ENCODE measurements at regions not wholly inside any gene's neighbourhood (a gene's known extent, or its start where the extent isn't known, plus 50 kb on each side); places are given as distances from the start of the nearest gene placed in this dataset.

DNA sequence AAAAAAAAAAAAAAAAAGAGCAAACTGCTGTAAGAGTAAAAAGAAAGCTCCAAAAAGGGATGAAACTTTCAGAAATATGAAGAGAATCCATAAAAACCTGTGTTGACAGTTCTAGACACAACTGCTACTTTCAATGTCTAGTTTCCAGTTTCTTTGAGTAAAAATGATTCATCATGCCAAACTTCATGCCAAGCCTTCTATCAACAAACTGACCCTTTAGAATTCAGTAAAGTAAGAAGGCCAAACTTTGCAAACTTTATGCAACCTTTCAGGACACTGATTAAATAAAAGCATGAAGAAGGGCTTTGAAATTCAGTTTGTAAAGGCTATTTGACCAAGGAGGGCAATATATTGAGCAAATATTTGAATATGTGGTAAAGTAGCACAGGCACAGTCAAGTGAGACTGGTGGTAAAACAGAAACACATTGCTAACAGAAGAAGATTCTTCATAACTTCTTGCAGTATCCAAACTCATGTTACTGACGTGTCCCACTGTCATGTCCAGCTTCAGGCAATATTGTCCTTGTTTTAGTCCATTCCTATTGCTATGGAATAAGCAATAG, 56.3 kb upstream of the CFAP20DC start:
- DNase-seq (ENCODE audit: insufficient read length, low spot score), result no peak
- no peak for FAIRE-seq
- TF ChIP-seq POLR2AphosphoS5 (IDR thresholded peaks at IDR 0.05; ENCODE audit: low read depth, low read length) (no peak), PAX5 (IDR thresholded peaks at IDR 0.05; ENCODE audit: insufficient read depth, low read length, severe bottlenecking) (no peak), POLR2A (IDR thresholded peaks at IDR 0.05; ENCODE audit: low read depth, low read length) (no peak), POU2F2 (IDR thresholded peaks at IDR 0.05; ENCODE audit: low read depth, low read length) (no peak)

GRCh38 chr3:59103552-59103951, 53.7 kb upstream of the CFAP20DC start:
- TF ChIP-seq SPI1 (IDR thresholded peaks at IDR 0.05; ENCODE audit: low read depth, low read length) (no peak), POLR2AphosphoS5 (IDR thresholded peaks at IDR 0.05; ENCODE audit: low read depth, low read length) (no peak), POLR2A (IDR thresholded peaks at IDR 0.05; ENCODE audit: low read depth, low read length) (no peak), POU2F2 (IDR thresholded peaks at IDR 0.05; ENCODE audit: low read depth, low read length) (no peak), PAX5 (IDR thresholded peaks at IDR 0.05; ENCODE audit: insufficient read depth, low read length, severe bottlenecking) (no peak), TAF1 (IDR thresholded peaks at IDR 0.05; ENCODE audit: low read depth, low read length) (no peak)
- no peak for DNase-seq (ENCODE audit: insufficient read length, low spot score)
- FAIRE-seq, result no peak

DNA sequence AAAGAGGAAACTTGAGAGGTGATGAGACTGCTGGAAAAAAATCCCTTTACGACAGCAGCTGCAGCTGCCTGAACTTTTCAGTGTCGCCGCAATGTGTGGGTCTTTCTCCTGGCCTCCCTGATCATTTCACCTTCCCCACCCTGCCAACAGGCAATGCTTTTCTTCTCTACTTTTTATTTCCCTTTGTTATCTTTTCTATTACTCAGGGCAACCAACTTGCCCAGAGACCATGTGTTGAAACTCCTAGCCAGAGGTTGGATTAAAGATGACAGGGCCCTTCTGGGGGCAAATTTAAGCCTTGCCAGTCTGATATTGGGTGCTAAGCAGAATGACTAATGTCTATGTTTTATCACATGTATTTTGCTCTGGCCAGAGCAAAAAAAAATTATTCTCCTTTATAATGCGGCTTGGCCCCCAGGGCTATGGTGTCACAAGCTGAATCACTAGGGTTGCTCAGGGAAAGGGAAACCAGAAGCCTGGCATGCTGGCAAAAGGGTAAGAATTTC, 51.5 kb upstream of the CFAP20DC start:
- no peak for TF ChIP-seq TAF1 (IDR thresholded peaks at IDR 0.05; ENCODE audit: low read depth, low read length)
- no peak for TF ChIP-seq PAX5 (IDR thresholded peaks at IDR 0.05; ENCODE audit: insufficient read depth, low read length, severe bottlenecking)
- TF ChIP-seq POLR2A (IDR thresholded peaks at IDR 0.05; ENCODE audit: low read depth, low read length), result no peak
- no peak for TF ChIP-seq POLR2AphosphoS5 (IDR thresholded peaks at IDR 0.05; ENCODE audit: low read depth, low read length)
- TF ChIP-seq POU2F2 (IDR thresholded peaks at IDR 0.05; ENCODE audit: low read depth, low read length), result no peak
- no peak for TF ChIP-seq SPI1 (IDR thresholded peaks at IDR 0.05; ENCODE audit: low read depth, low read length)
- DNase-seq (ENCODE audit: insufficient read length, low spot score) (no peak), FAIRE-seq (no peak)

Measured in GM12891 (cell line).